IMR-90 (cell line): ENCODE measurements at regions not wholly inside any gene's neighbourhood (a gene's known extent, or its start where the extent isn't known, plus 50 kb on each side); places are given as distances from the start of the nearest gene placed in this dataset.

Source experiments
- ATAC-seq: fragments of 200-7000 bp; cut with Tn5 transposase; 2 replicates; pipeline ENCODE4 v1.9.1; 2020; ENCODE audit warnings: low read depth, mild to moderate bottlenecking, moderate library complexity
- BruUV-seq: library from RNA; stranded (reverse); fragments of 400-500 nt; replicated peaks from 2 replicates; lab custom pipeline; 2021; lab: Mats Ljungman, UMichigan
- CTCF ChIA-PET: fragments of 300-600 bp; formaldehyde crosslinking; extraction: SDS; loops from one replicate; lab custom pipeline; 2021; ENCODE audit warnings: antibody characterized with exemption; lab: Yijun Ruan, JAX
- POLR2A ChIA-PET: fragments of 300-600 bp; sonication (Branson Sonifier 250); formaldehyde crosslinking; loops from one replicate; lab custom pipeline; 2022; ENCODE audit warnings: antibody characterized with exemption; ENCODE audit not compliant: unreplicated experiment; lab: Charles Lee
- DNase-seq: peaks from one replicate; pipeline ENCODE4 v3.0.0; 2013
- H2AFZ ChIP-seq: replicated peaks from 2 replicates; pipeline ENCODE3; 2013; ENCODE audit warnings: low read length, mild to moderate bottlenecking; ENCODE audit not compliant: poor library complexity
- H2AK5ac ChIP-seq: 2 replicates; pipeline ENCODE4 v1.6.1; 2013; ENCODE audit warnings: low read depth, low read length, inconsistent platforms
- H2AK9ac ChIP-seq: replicated peaks from 2 replicates; pipeline ENCODE3; 2013; ENCODE audit warnings: mild to moderate bottlenecking, low read depth, low read length, moderate library complexity; ENCODE audit not compliant: poor library complexity
- H2BK120ac ChIP-seq: 2 replicates; pipeline ENCODE4 v1.6.1; 2013; ENCODE audit warnings: low read depth, low read length, inconsistent platforms
- H2BK15ac ChIP-seq: 3 replicates; pipeline ENCODE4 v1.6.1; 2013; ENCODE audit warnings: low read depth, low read length, inconsistent platforms
- H2BK20ac ChIP-seq: 2 replicates; pipeline ENCODE4 v1.6.1; 2013; ENCODE audit warnings: low read depth, mild to moderate bottlenecking, inconsistent platforms, low read length, moderate library complexity
- H2BK5ac ChIP-seq: 2 replicates; pipeline ENCODE4 v1.6.1; 2013; ENCODE audit warnings: mild to moderate bottlenecking, low read depth, low read length, inconsistent platforms; ENCODE audit not compliant: poor library complexity, severe bottlenecking
- H3K14ac ChIP-seq: replicated peaks from 2 replicates; pipeline ENCODE4 v1.6.1; 2013; ENCODE audit warnings: low read depth, low read length, inconsistent platforms
- H3K18ac ChIP-seq: 2 replicates; pipeline ENCODE4 v1.6.1; 2013; ENCODE audit warnings: low read depth, low read length, control low read depth
- H3K23ac ChIP-seq: 2 replicates; pipeline ENCODE4 v1.6.1; 2013; ENCODE audit warnings: low read depth, low read length, inconsistent platforms
- H3K27ac ChIP-seq: 2 replicates; pipeline ENCODE4 v1.5.1; 2013; ENCODE audit warnings: mild to moderate bottlenecking, control low read depth, low read length; ENCODE audit not compliant: insufficient read depth
- H3K27me3 ChIP-seq: 2 replicates; pipeline ENCODE4 v1.6.1; 2013; ENCODE audit warnings: low read length; ENCODE audit not compliant: control insufficient read depth, insufficient read depth
- H3K36me3 ChIP-seq: 2 replicates; pipeline ENCODE4 v1.6.1; 2013; ENCODE audit warnings: low read length, mixed read lengths; ENCODE audit not compliant: control insufficient read depth, insufficient read depth
- H3K4ac ChIP-seq: 2 replicates; pipeline ENCODE4 v1.6.1; 2013; ENCODE audit warnings: low read depth, low read length, inconsistent platforms
- H3K4me1 ChIP-seq: 2 replicates; pipeline ENCODE4 v1.6.1; 2013; ENCODE audit warnings: low read length, mixed read lengths; ENCODE audit not compliant: control insufficient read depth, insufficient read depth
- H3K4me2 ChIP-seq: 2 replicates; pipeline ENCODE4 v1.6.1; 2013; ENCODE audit warnings: low read depth, mild to moderate bottlenecking, control low read depth, low read length, moderate library complexity
- H3K4me3 ChIP-seq: 2 replicates; pipeline ENCODE4 v1.5.1; 2013; ENCODE audit warnings: low read depth, mild to moderate bottlenecking, control low read depth, low read length, moderate library complexity; ENCODE audit not compliant: insufficient read depth
- H3K56ac ChIP-seq: 2 replicates; pipeline ENCODE4 v1.6.1; 2013; ENCODE audit warnings: low read length, inconsistent platforms; ENCODE audit not compliant: insufficient read depth; ENCODE audit errors: extremely low read depth
- H3K79me1 ChIP-seq, 2 experiments: 2 replicates each; pipeline ENCODE4 v1.6.1; 2013; ENCODE audit warnings: low read length in 2 of 2, inconsistent platforms in 1 of 2, low read depth in 1 of 2
- H3K9ac ChIP-seq: 2 replicates; pipeline ENCODE4 v1.6.1; 2013; ENCODE audit warnings: low read depth, low read length, control low read depth
- H3K9me1 ChIP-seq: 2 replicates; pipeline ENCODE4 v1.6.1; 2013; ENCODE audit warnings: low read length, inconsistent platforms; ENCODE audit not compliant: insufficient read depth
- H3K9me3 ChIP-seq: 2 replicates; pipeline ENCODE4 v1.6.1; 2013; ENCODE audit warnings: low read length; ENCODE audit not compliant: control insufficient read depth, insufficient read depth
- H4K20me1 ChIP-seq: 2 replicates; pipeline ENCODE4 v1.6.1; 2013; ENCODE audit warnings: low read length, inconsistent platforms; ENCODE audit not compliant: insufficient read depth
- H4K5ac ChIP-seq: 2 replicates; pipeline ENCODE4 v1.6.1; 2013; ENCODE audit warnings: mild to moderate bottlenecking, low read depth, low read length, control low read depth
- H4K8ac ChIP-seq, 2 experiments: 2 replicates each; pipeline ENCODE4 v1.6.1; 2013; ENCODE audit warnings: low read depth in 2 of 2, low read length in 2 of 2, control low read depth in 1 of 2, inconsistent platforms in 1 of 2
- H4K91ac ChIP-seq: 2 replicates; pipeline ENCODE4 v1.6.1; 2013; ENCODE audit warnings: low read depth, low read length, inconsistent platforms; ENCODE audit not compliant: insufficient read depth
- MAZ ChIP-seq: IDR thresholded peaks from 2 replicates; pipeline ENCODE4 v1.6.1; 2012; ENCODE audit warnings: low read depth, mild to moderate bottlenecking, low read length, improper control_type of control experiment, moderate library complexity, borderline replicate concordance
- WGBS, 2 experiments: methylation state at CpG; one replicate each; pipeline versions ENCODE4 v1.1.5 to v1.1.7; 2013; ENCODE audit warnings: missing lambda C conversion rate in 2 of 2; ENCODE audit not compliant: insufficient read length in 1 of 2; ENCODE audit errors: extremely low coverage in 2 of 2; 5-methylcytosine and 5-hydroxymethylcytosine counted together
- dilution Hi-C: fragments of 300-500 bp; cut with HindIII; formaldehyde crosslinking; loops from one replicate; pipeline ENCODE4 v1.14.3; 2018; ENCODE audit warnings: low sequenced_read_pairs; ENCODE audit not compliant: unreplicated experiment
- in situ Hi-C: fragments of 300-500 bp; cut with MboI; formaldehyde crosslinking; loops from 3 replicates; pipeline ENCODE4 v1.14.3; 2019; ENCODE audit warnings: low sequenced_read_pairs, inconsistent platforms, mixed read lengths
- intact Hi-C: fragments of 100-400 bp; cut with micrococcal nuclease; formaldehyde crosslinking; loops from 2 replicates; pipeline ENCODE4 v1.10.0; 2022

DNA sequence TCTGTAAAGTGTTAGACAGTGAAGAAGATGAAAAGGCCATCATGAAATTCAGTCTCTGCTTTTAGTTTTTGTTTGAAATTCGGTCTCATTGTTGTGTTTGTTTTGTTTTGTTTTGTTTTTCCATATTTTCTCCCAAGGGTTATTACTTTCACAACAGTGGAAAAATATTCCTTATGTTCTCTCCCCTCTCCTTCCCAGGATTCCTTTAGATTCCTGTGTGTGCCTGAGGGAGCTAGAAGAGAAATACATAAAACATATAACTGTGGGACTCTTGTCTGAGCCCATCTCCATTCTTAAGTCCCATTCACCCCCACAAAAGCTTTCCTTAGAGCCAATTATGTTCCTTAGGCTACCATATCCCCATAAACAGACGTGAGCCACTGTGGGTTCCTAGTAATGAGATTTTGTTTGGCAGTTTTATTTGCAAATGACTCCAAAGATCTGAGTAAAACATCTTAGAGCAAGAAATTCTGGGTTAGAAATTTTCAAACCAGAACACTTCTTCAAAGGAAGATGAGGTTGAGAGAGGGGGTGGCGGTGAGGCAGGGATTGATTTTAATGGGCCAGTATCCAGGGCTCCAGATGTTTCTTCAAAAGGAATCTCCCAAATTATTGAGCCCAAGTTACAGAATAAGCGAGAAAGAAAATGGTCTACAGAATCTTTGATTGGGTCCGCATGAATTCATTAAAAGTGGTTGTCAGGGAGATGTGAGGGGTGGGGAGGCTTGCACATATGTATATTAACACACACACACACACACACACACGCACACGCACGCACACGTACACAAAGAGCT, 157.8 kb upstream of the TNP1 start:
- Histone ChIP-seq H3K4me1 (peaks cover 2% of the 10 kb centered on the region; the same call in 1 of the 2 replicates), H2AK5ac (no peak overlapping the region), H3K27ac (no peak overlapping the region), H2BK5ac (no peak overlapping the region), H3K56ac (no peak overlapping the region), H2AFZ (no peak overlapping the region), H2BK20ac (no peak overlapping the region), H3K9ac (no peak overlapping the region), H3K79me1 (no peaks in the 10 kb centered on the region), H4K5ac (no peak overlapping the region), H2BK15ac (no peak overlapping the region), H3K4ac (no peak overlapping the region), H4K91ac (no peak overlapping the region), H3K4me2 (no peak overlapping the region), H3K27me3 (peaks cover 2% of the 10 kb centered on the region; the same call in 1 of the 2 replicates), H3K4me3 (no peak overlapping the region), H2AK9ac (no peak overlapping the region), H4K8ac (no peak overlapping the region), H3K36me3 (no peaks in the 10 kb centered on the region), H3K9me1 (no peaks in the 10 kb centered on the region), H3K14ac (no peak overlapping the region), H4K20me1 (no peaks in the 10 kb centered on the region), H3K18ac (no peak overlapping the region; the same call in 1 of the 2 replicates), H3K9me3 (no peaks in the 10 kb centered on the region), H2BK120ac (no peak overlapping the region), H3K23ac (no peak overlapping the region)
- in situ Hi-C loops (no loop called here), dilution Hi-C loops (no loop called here), intact Hi-C loops (no loop called here)
- ChIA-PET CTCF (interaction anchor here (1.1 kb wide), 1 partner anchor 23 kb away, joined by 4 read pairs; no protein-coding TSS in a partner anchor), POLR2A (no interaction called here)
- no peak for ATAC-seq
- 80% methylated on average over 1 of the region's 9 CpGs; no CpG with 5 or more reads in 1 of the 2 experiments for WGBS, 2 experiments
- no peak for DNase-seq
- no peak for TF ChIP-seq MAZ
- no TSS peak for BruUV-seq
